ENCODE measurements at regions not wholly inside any gene's neighbourhood (a gene's known extent, or its start where the extent isn't known, plus 50 kb on each side); places are given as distances from the start of the nearest gene placed in this dataset.

DNA sequence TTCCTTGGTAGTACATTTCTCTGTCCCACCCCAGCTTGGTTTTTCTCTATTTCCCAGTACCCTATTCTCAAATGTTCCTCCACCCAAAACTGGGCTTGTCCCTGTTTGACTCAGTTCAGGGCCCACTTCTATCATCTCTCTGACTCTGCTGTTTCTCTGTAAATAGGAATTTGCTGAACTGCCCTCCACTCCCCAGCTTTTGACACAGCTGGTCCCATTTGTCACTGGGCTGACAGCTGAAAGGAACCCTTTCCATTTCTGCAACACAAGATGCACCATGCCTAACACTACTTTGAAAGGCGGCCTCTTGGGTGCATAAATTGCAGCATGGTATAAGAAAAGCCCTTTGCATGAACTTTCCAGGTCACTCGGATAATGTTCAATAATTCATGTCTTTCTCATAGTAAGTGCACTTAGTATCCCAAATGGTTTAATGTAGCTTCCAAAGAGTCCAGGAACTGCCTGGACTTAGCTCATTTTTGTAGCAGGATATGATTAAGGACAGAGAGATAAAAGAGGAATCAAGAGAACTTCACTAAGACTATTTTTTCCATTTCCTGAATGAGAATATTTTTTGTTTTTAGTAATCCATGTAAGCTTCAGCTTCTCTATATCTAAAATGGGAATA is 256.7 kb downstream of the CDH11 start:
- TF ChIP-seq, protein P1, sequence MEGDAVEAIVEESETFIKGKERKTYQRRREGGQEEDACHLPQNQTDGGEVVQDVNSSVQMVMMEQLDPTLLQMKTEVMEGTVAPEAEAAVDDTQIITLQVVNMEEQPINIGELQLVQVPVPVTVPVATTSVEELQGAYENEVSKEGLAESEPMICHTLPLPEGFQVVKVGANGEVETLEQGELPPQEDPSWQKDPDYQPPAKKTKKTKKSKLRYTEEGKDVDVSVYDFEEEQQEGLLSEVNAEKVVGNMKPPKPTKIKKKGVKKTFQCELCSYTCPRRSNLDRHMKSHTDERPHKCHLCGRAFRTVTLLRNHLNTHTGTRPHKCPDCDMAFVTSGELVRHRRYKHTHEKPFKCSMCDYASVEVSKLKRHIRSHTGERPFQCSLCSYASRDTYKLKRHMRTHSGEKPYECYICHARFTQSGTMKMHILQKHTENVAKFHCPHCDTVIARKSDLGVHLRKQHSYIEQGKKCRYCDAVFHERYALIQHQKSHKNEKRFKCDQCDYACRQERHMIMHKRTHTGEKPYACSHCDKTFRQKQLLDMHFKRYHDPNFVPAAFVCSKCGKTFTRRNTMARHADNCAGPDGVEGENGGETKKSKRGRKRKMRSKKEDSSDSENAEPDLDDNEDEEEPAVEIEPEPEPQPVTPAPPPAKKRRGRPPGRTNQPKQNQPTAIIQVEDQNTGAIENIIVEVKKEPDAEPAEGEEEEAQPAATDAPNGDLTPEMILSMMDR (IDR thresholded peaks at IDR 0.05; ENCODE audit: low read depth, low read length), result no peak
- H3K27me3 ChIP-seq (ENCODE audit: insufficient read depth, low read depth, severe bottlenecking), result no peaks in the 10 kb centered on the region

GRCh38 chr16:64864232-64864809 is 257.5 kb downstream of the CDH11 start:
- TF ChIP-seq, protein P1 (IDR thresholded peaks at IDR 0.05; ENCODE audit: low read depth, low read length), result no peak
- Histone ChIP-seq H3K27ac (no peak overlapping the region), H3K4me3 (ENCODE audit: low read depth, low read length) (no peak overlapping the region), H3K9me3 (ENCODE audit: severe bottlenecking) (no peaks in the 10 kb centered on the region), H3K36me3 (no peaks in the 10 kb centered on the region), H3K27me3 (ENCODE audit: insufficient read depth, low read depth, severe bottlenecking) (no peaks in the 10 kb centered on the region)
- no peak for DNase-seq

More for the DNA sequence above, 256.7 kb downstream of the CDH11 start:
- H3K27ac ChIP-seq, result no peak overlapping the region
- H3K36me3 ChIP-seq, result no peaks in the 10 kb centered on the region
- no peaks in the 10 kb centered on the region for H3K9me3 ChIP-seq (ENCODE audit: severe bottlenecking)
- no peak for DNase-seq
- H3K4me3 ChIP-seq (ENCODE audit: low read depth, low read length), result no peak overlapping the region

GRCh38 chr16:64858076-64858475 is 263.8 kb downstream of the CDH11 start:
- Histone ChIP-seq H3K27ac (no peak overlapping the region), H3K36me3 (no peaks in the 10 kb centered on the region), H3K4me3 (ENCODE audit: low read depth, low read length) (no peak overlapping the region), H3K9me3 (ENCODE audit: severe bottlenecking) (no peaks in the 10 kb centered on the region), H3K27me3 (ENCODE audit: insufficient read depth, low read depth, severe bottlenecking) (no peaks in the 10 kb centered on the region)
- DNase-seq, result no peak
- TF ChIP-seq, protein P1 (IDR thresholded peaks at IDR 0.05; ENCODE audit: low read depth, low read length), result no peak

- Histone ChIP-seq H3K4me3 (ENCODE audit: low read depth, low read length) (no peak overlapping the region), H3K27ac (no peak overlapping the region), H3K9me3 (ENCODE audit: severe bottlenecking) (no peaks in the 10 kb centered on the region), H3K27me3 (ENCODE audit: insufficient read depth, low read depth, severe bottlenecking) (no peaks in the 10 kb centered on the region), H3K36me3 (no peaks in the 10 kb centered on the region)
- TF ChIP-seq, protein P1 (IDR thresholded peaks at IDR 0.05; ENCODE audit: low read depth, low read length), result no peak
- DNase-seq, result no peak
Measured at GRCh38 chr16:64857411-64857810, 264.5 kb downstream of the CDH11 start.

DNA sequence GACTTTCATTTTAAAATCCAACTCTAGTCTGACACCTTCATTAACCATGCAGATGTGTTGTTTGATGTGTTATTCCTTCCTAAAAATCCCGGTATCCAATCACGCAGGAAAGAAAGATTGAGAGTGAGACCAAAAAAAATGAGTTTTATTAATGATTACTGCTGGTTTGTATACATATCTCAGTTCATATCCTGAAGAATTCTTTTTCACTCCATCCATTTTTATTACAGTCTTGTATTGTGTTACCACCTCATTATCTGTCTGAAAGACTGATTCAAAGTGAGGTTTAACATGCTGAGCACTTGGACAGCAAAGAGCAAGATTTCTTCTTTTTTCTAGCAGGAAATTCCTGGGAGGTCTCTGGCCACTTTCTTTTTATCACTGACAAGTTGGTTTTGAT is 268.3 kb downstream of the CDH11 start:
- Histone ChIP-seq H3K4me3 (ENCODE audit: low read depth, low read length) (no peak overlapping the region), H3K27ac (no peak overlapping the region), H3K9me3 (ENCODE audit: severe bottlenecking) (no peaks in the 10 kb centered on the region), H3K27me3 (ENCODE audit: insufficient read depth, low read depth, severe bottlenecking) (no peaks in the 10 kb centered on the region), H3K36me3 (no peaks in the 10 kb centered on the region)
- TF ChIP-seq, protein P1 (IDR thresholded peaks at IDR 0.05; ENCODE audit: low read depth, low read length), result no peak
- DNase-seq, result no peak

DNA sequence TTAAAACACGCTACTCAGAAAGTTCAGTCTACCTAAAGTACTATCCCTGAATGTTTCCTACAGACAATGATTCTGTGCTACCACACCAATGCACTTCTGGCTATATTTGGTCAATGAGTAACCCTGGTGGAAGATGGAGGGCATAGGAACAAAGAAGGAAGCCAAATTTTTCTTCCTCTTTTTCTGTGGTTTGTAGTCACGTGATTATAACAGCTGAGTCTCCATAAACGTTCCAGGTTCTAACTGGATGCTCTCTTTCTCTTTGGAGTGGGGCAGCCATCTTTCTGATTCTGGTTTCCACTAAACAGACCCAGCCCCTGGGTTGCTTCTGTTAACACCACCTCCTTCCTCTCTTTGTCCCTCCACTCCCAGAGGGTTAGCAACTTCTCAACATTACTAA is 274.9 kb downstream of the CDH11 start:
- H3K27me3 ChIP-seq (ENCODE audit: insufficient read depth, low read depth, severe bottlenecking), result no peaks in the 10 kb centered on the region
- TF ChIP-seq, protein P1 (IDR thresholded peaks at IDR 0.05; ENCODE audit: low read depth, low read length), result no peak
- no peak overlapping the region for H3K4me3 ChIP-seq (ENCODE audit: low read depth, low read length)
- no peaks in the 10 kb centered on the region for H3K9me3 ChIP-seq (ENCODE audit: severe bottlenecking)
- DNase-seq, result no peak
- H3K36me3 ChIP-seq, result no peaks in the 10 kb centered on the region
- H3K27ac ChIP-seq, result no peak overlapping the region
